Common myeloid progenitor, CD34-positive (primary cell): ENCODE measurements at regions not wholly inside any gene's neighbourhood (a gene's known extent, or its start where the extent isn't known, plus 50 kb on each side); places are given as distances from the start of the nearest gene placed in this dataset.

Experiments
- CTCF ChIA-PET: fragments of 350-600 bp; sonication (Branson Sonifier 250); formaldehyde crosslinking; loops from one replicate; lab custom pipeline; 2021; ENCODE audit warnings: antibody characterized with exemption; lab: Charles Lee
- POLR2A ChIA-PET: fragments of 350-600 bp; sonication (Branson Sonifier 250); formaldehyde crosslinking; loops from one replicate; lab custom pipeline; 2021; ENCODE audit warnings: antibody characterized with exemption; lab: Charles Lee
- DNase-seq, 3 donors: peaks; one replicate each; pipeline versions ENCODE4 v3.0.0 to v3.0.0-alpha.2; 2013
- H3K27ac ChIP-seq, 2 experiments: 1 replicate in 1 of 2; 2 replicates in 1 of 2; pipeline ENCODE4 v1.7.0; 2013; ENCODE audit warnings: inconsistent platforms in 2 of 2, low read length in 2 of 2, mild to moderate bottlenecking in 2 of 2, low read depth in 1 of 2, moderate library complexity in 1 of 2; ENCODE audit not compliant: severe bottlenecking in 2 of 2, insufficient read depth in 1 of 2, poor library complexity in 1 of 2
- H3K27me3 ChIP-seq, 5 experiments: replicated peaks in 2 of 5; 1 replicate in 3 of 5; 2 replicates in 2 of 5; pipeline versions ENCODE4 v1.6.1 to v1.7.0; 2013; ENCODE audit warnings: low read length in 4 of 5, mild to moderate bottlenecking in 2 of 5, moderate library complexity in 2 of 5, inconsistent platforms in 1 of 5; ENCODE audit not compliant: insufficient read depth in 5 of 5, control insufficient read depth in 4 of 5
- H3K36me3 ChIP-seq, 4 experiments: 1 replicate in 2 of 4; 2 replicates in 2 of 4; pipeline versions ENCODE4 v1.6.1 to v1.7.0; 2013; ENCODE audit warnings: low read length in 3 of 4, control low read depth in 1 of 4, mild to moderate bottlenecking in 1 of 4; ENCODE audit not compliant: control insufficient read depth in 4 of 4, insufficient read depth in 4 of 4
- H3K4me1 ChIP-seq, 4 experiments: 1 replicate in 3 of 4; 2 replicates in 1 of 4; pipeline versions ENCODE4 v1.6.1 to v1.7.1; 2013; ENCODE audit warnings: low read length in 3 of 4, mild to moderate bottlenecking in 3 of 4, control low read depth in 1 of 4, inconsistent platforms in 1 of 4, moderate library complexity in 1 of 4; ENCODE audit not compliant: control insufficient read depth in 4 of 4, insufficient read depth in 4 of 4; ENCODE audit errors: control extremely low read depth in 1 of 4
- H3K4me3 ChIP-seq, 7 experiments: 1 replicate in 4 of 7; 2 replicates in 3 of 7; pipeline versions ENCODE4 v1.5.1 to v1.7.0; 2013; ENCODE audit warnings: mild to moderate bottlenecking in 7 of 7, low read length in 6 of 7, moderate library complexity in 6 of 7, inconsistent platforms in 2 of 7, low read depth in 2 of 7, control low read depth in 1 of 7; ENCODE audit not compliant: insufficient read depth in 4 of 7, control insufficient read depth in 1 of 7; ENCODE audit errors: extremely low read depth in 1 of 7
- H3K9me3 ChIP-seq, 5 experiments: 1 replicate in 4 of 5; 2 replicates in 1 of 5; pipeline versions ENCODE4 v1.6.1 to v1.7.1; 2013; ENCODE audit warnings: low read length in 4 of 5, mild to moderate bottlenecking in 2 of 5, inconsistent platforms in 1 of 5, low read depth in 1 of 5, moderate library complexity in 1 of 5; ENCODE audit not compliant: control insufficient read depth in 4 of 5, insufficient read depth in 2 of 5; ENCODE audit errors: control extremely low read depth in 1 of 5
- WGBS: methylation state at CpG from one replicate; pipeline ENCODE4 v1.1.5; 2013; ENCODE audit not compliant: insufficient coverage; 5-methylcytosine and 5-hydroxymethylcytosine counted together

GRCh38 chr6:19311786-19312185, 525.4 kb upstream of the ID4 start:
- 57% methylated on average over 3 of the region's 3 CpGs for WGBS
- ChIA-PET POLR2A (no interaction called here), CTCF (no interaction called here)
- no peak for DNase-seq
- no peak overlapping the region for H3K4me3 ChIP-seq
- H3K36me3 ChIP-seq = no peaks in the 10 kb centered on the region
- peaks cover 0 to 2% (median 0%) of the 10 kb centered on the region in 5 experiments for H3K9me3 ChIP-seq
- H3K27me3 ChIP-seq = no peaks in the 10 kb centered on the region
- H3K4me1 ChIP-seq = no peaks in the 10 kb centered on the region
- no peak overlapping the region for H3K27ac ChIP-seq

- 20% methylated on average over 1 of the region's 5 CpGs for WGBS
- H3K4me1 ChIP-seq = no peaks in the 10 kb centered on the region
- peaks cover 0 to 2% (median 0%) of the 10 kb centered on the region in 5 experiments for H3K9me3 ChIP-seq
- no peaks in the 10 kb centered on the region for H3K27me3 ChIP-seq
- ChIA-PET CTCF (no interaction called here), POLR2A (no interaction called here)
- no peak for DNase-seq
- no peaks in the 10 kb centered on the region for H3K36me3 ChIP-seq
- H3K27ac ChIP-seq = no peak overlapping the region
- no peak overlapping the region for H3K4me3 ChIP-seq
These were observed 524.8 kb upstream of the ID4 start for GRCh38 chr6:19312241-19312978.

DNA sequence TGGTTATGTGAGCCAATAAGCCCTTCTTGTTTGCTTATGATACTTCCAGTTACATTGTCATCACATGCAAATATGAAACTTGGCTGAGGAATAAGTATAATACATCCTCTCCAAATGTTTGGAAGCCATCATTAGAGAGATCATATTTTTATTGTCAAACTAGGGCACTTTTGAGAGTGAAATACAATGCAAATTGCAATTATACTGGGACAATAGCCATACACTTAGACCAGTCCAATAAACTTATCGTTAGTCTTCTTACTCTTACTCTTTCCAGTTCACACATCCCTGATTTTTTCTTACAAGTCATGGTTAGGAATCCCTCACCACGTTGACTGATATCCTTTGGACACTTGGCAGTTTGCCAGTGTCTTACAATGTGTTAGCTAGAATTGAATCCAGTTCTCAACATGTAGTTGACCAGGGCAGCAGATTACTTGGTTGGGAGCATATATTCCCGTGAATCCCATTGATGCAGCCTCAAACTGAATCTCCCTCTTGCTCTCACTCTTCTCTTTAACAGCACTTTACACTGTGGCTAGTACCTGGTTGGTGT, 519.7 kb upstream of the ID4 start:
- ChIA-PET POLR2A (interaction anchor here (0.6 kb wide), 1 partner anchor 18 kb away, joined by 3 read pairs; no protein-coding TSS in a partner anchor), CTCF (no interaction called here)
- Histone ChIP-seq H3K27me3 (no peaks in the 10 kb centered on the region), H3K4me3 (no peak overlapping the region), H3K9me3 (peaks cover 0 to 2% (median 0%) of the 10 kb centered on the region in 5 experiments), H3K27ac (no peak overlapping the region), H3K4me1 (no peaks in the 10 kb centered on the region), H3K36me3 (no peaks in the 10 kb centered on the region)
- DNase-seq = no peak
- 58% methylated on average over 2 of the region's 3 CpGs for WGBS

GRCh38 chr6:19319005-19319404, 518.2 kb upstream of the ID4 start:
- no CpG with 5 or more reads among the region's 1 CpG for WGBS
- no peak overlapping the region for H3K27ac ChIP-seq
- no peaks in the 10 kb centered on the region for H3K27me3 ChIP-seq
- ChIA-PET CTCF (no interaction called here), POLR2A (no interaction called here)
- no peaks in the 10 kb centered on the region for H3K4me1 ChIP-seq
- H3K9me3 ChIP-seq = peaks cover 0 to 2% (median 0%) of the 10 kb centered on the region in 5 experiments
- DNase-seq = no peak
- no peak overlapping the region for H3K4me3 ChIP-seq
- H3K36me3 ChIP-seq = no peaks in the 10 kb centered on the region

DNA sequence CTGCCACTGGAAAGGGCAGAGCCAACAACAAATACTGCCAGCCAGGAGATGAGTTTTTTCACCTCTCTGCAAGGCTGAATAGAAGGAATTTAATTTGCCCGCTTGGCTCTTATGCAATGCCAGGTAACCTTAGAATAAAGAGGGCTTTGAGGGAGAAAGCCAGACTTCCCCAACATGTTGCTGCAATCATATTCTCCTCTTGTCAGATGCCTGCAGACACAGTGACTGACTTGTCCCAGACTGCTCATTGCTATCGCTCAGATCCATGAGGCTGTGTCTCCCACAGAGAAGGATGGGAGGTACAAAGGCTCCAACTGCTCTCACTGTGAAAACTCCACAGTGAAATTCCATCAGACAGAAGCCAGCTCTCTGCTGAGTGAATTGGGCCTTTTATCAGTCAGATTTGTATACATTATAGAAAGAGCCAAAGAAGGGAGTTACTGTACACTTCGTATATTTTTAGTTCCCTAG, 517.0 kb upstream of the ID4 start:
- H3K9me3 ChIP-seq = no peaks in the 10 kb centered on the region
- DNase-seq = no peak
- no peak overlapping the region for H3K4me3 ChIP-seq
- no peaks in the 10 kb centered on the region for H3K4me1 ChIP-seq
- H3K36me3 ChIP-seq = no peaks in the 10 kb centered on the region
- H3K27me3 ChIP-seq = no peaks in the 10 kb centered on the region
- H3K27ac ChIP-seq = no peak overlapping the region
- 93% methylated on average over 3 of the region's 3 CpGs for WGBS
- POLR2A ChIA-PET = no interaction called here
- CTCF ChIA-PET = no interaction called here

DNA sequence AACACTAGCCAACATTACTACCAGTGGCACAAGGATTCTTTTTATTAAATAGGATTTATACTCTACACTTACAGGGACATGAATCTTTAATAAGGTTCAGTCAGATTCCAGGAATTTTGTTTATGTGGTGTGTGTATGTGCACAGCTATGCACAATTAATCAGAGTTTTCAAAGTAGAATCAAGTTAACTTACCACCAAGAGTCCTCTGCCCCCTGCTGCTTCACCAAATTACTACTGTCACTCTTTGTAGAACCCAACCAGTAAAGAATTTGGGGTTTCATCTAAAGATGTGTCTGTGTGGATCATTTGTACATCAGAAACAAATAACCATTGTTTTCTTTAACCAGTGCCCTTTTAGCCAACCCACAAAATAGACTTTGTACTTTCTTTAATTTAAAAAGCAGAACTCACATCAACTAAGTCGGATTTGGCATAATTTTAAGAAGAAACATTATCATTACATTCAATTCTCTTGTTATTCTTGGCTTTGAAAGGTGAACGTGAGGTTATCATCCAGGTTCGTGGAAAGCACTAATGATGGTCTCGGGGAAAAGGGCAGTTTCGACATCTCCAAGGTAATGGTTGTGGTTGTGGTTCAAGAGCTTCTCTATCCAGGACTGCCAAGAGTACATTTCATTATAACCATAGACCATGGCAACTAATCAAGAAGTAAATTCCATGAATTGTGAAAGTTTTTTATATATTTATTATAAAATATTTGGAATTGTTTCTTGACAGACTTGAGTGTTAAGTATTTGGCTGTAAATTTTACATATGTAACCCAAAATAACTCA, 514.3 kb upstream of the ID4 start:
- Histone ChIP-seq H3K27me3 (no peaks in the 10 kb centered on the region), H3K4me1 (peaks cover 0 to 8% (median 2%) of the 10 kb centered on the region in 4 experiments), H3K4me3 (no peak overlapping the region), H3K9me3 (no peaks in the 10 kb centered on the region), H3K36me3 (no peaks in the 10 kb centered on the region), H3K27ac (no peak overlapping the region)
- POLR2A ChIA-PET = interaction anchor here (0.6 kb wide), 1 partner anchor 348 kb away, joined by 3 read pairs; no protein-coding TSS in a partner anchor
- no peak for DNase-seq
- WGBS = 100% methylated on average over 1 of the region's 5 CpGs
- CTCF ChIA-PET = interaction anchor here (1.0 kb wide), 1 partner anchor 16 kb away, joined by 3 read pairs; no protein-coding TSS in a partner anchor
